IPS DF 6.9 (cell line): ENCODE measurements at regions not wholly inside any gene's neighbourhood (a gene's known extent, or its start where the extent isn't known, plus 50 kb on each side); places are given as distances from the start of the nearest gene placed in this dataset.

ENCODE experiments used
- DNase-seq: peaks from one replicate; pipeline ENCODE4 v3.0.0-alpha.2; 2013; ENCODE audit warnings: low read depth, low spot score
- H3K27ac ChIP-seq: one replicate; pipeline ENCODE4 v1.5.1; 2013; ENCODE audit warnings: low read length, control low read depth
- H3K27me3 ChIP-seq: 2 replicates; pipeline ENCODE4 v1.6.1; 2013; ENCODE audit warnings: mild to moderate bottlenecking, low read length; ENCODE audit not compliant: control insufficient read depth, insufficient read depth
- H3K36me3 ChIP-seq: 2 replicates; pipeline ENCODE4 v1.6.1; 2013; ENCODE audit warnings: low read length; ENCODE audit not compliant: control insufficient read depth, insufficient read depth
- H3K4me1 ChIP-seq: 2 replicates; pipeline ENCODE4 v1.6.1; 2013; ENCODE audit warnings: low read length; ENCODE audit not compliant: control insufficient read depth, insufficient read depth
- H3K4me3 ChIP-seq: 2 replicates; pipeline ENCODE4 v1.5.1; 2013; ENCODE audit warnings: mild to moderate bottlenecking, low read length
- H3K9me3 ChIP-seq: 2 replicates; pipeline ENCODE4 v1.6.1; 2013; ENCODE audit warnings: low read length, inconsistent platforms; ENCODE audit not compliant: control insufficient read depth, insufficient read depth
- WGBS: extraction: QIAGEN DNeasy Blood & Tissue Kit; methylation state at CpG from one replicate; pipeline ENCODE4 v1.1.7; 2013; ENCODE audit warnings: mixed read lengths, missing lambda C conversion rate; ENCODE audit not compliant: insufficient read length, insufficient coverage; 5-methylcytosine and 5-hydroxymethylcytosine counted together

DNA sequence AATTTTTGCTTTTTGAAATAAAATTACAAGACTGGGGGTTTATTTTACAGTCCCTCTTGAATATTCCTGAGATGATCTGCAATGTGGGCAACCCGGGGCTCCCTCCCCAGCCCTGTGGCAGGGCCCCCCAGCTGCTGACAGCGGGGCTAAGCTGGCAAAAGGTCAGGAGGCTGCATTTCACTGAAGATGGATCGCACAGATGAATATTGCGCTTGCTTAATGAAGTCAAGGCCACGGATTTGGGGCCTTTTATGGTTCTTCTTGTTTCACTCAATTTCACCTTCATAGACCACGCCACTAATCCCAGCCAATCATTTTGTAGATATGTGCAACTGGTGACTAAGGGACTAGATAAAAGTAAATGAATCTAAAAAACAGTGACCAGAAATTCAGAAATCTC lies 50.8 kb upstream of the SLC22A15 start:
- no CpG with 5 or more reads among the region's 6 CpGs for WGBS
- H3K27ac ChIP-seq: no peak overlapping the region
- no peaks in the 10 kb centered on the region for H3K9me3 ChIP-seq

More for the DNA sequence above, 50.8 kb upstream of the SLC22A15 start:
- no peak overlapping the region for H3K4me3 ChIP-seq
- H3K4me1 ChIP-seq: 0 out of 2 replicates have a peak, but pooled peaks cover 1% of the 10 kb centered on the region
- no peaks in the 10 kb centered on the region for H3K36me3 ChIP-seq
- no peak for DNase-seq
- H3K27me3 ChIP-seq: no peaks in the 10 kb centered on the region
